ENCODE measurements at regions not wholly inside any gene's neighbourhood (a gene's known extent, or its start where the extent isn't known, plus 50 kb on each side); places are given as distances from the start of the nearest gene placed in this dataset.

DNA sequence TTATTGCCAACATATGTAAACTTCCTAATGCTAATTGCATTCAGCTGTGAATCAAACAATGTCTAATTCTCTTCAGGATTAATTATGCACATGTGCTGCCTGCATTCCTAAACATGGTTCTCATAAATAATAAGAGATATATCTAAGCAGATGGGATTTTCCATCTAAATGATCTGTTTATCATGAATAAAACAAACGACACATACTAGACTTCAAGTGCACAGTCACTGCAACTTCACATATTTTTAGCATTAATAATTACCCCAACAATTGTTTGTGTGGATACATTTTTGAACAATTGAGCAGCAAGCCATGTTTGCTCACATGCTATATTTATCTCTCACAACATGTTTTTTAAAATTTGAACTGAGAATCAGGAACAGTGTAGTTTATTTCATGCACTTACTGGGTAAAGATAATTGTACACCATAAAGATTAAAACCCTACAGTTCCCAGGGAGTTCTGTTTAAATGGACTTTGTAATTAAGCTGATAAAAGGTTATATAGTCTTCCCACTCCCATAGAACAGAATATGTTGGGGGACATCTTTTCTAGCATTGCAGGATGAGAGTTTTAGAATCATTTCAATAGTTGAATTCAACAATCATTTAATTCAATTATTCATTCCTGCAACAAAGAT is 378.5 kb downstream of the MDFIC start (continued):
- TF ChIP-seq CTCF (IDR thresholded peaks at IDR 0.05; ENCODE audit: poor library complexity, severe bottlenecking) (no peak), RAD21 (conservative IDR thresholded peaks at IDR 0.05) (no peak), POLR2AphosphoS5 (IDR thresholded peaks at IDR 0.05) (no peak), SMC3 (conservative IDR thresholded peaks at IDR 0.05; ENCODE audit: poor library complexity) (no peak)

DNA sequence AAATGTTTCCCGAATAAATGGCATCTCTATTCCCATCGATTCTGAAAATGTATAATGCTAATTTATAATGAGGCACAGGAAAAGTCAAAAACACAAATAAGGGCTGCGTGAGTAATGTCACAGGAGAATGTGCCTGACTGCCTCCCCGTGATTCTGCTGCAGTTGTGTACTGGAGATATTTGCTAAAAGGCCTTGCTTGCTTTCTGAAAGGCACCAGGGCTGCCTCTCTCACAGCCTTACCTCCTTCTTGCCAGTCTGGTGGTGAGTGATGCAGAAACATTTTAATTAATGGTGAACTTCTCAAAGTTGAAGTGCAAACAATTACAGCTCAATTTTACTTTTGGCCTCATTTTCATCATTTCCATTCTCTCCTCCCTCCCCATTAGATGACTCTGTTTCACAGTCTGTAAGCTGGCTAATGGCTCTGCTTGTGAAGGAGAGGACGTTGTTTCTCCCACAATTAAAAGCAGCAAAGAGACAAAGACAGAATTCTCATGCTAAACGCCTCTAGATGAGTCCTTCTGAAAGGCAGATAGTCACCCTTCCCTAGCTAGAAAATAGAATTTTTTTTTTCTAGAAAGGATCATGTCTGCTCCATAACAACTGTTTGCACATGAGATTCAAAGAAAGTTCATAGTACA is 377.6 kb downstream of the MDFIC start:
- Histone ChIP-seq H3K4me3 (ENCODE audit: low read length) (no peak overlapping the region), H3K9me3 (ENCODE audit: low read length) (no peaks in the 10 kb centered on the region), H2AFZ (ENCODE audit: low read depth, low read length) (no peak overlapping the region), H3K27me3 (ENCODE audit: insufficient read depth, low read depth, low read length) (no peaks in the 10 kb centered on the region), H4K20me1 (ENCODE audit: insufficient read depth) (no peaks in the 10 kb centered on the region), H3K36me3 (ENCODE audit: insufficient read depth, low read length) (no peaks in the 10 kb centered on the region), H3K4me2 (ENCODE audit: low read length) (no peak overlapping the region), H3K27ac (ENCODE audit: low read length) (no peak overlapping the region), H3K79me2 (replicated peaks; ENCODE audit: insufficient read depth, low read length) (no peaks in the 10 kb centered on the region), H3K9me2 (ENCODE audit: insufficient read depth, low read length) (no peaks in the 10 kb centered on the region), H3K9ac (ENCODE audit: low read length) (no peak overlapping the region), H3F3A (ENCODE audit: insufficient read depth, low read length, poor library complexity, severe bottlenecking) (no peaks in the 10 kb centered on the region)
- no peak for TF ChIP-seq EP300 (conservative IDR thresholded peaks at IDR 0.05; ENCODE audit: poor library complexity, severe bottlenecking)
- no peak for TF ChIP-seq CTCF (IDR thresholded peaks at IDR 0.05; ENCODE audit: poor library complexity, severe bottlenecking)
- TF ChIP-seq REST (IDR thresholded peaks at IDR 0.05; ENCODE audit: borderline replicate concordance) = no peak
- no peak for TF ChIP-seq RAD21 (conservative IDR thresholded peaks at IDR 0.05)

- H3K79me2 ChIP-seq (replicated peaks; ENCODE audit: insufficient read depth, low read length) = no peaks in the 10 kb centered on the region
- no peaks in the 10 kb centered on the region for H4K20me1 ChIP-seq (ENCODE audit: insufficient read depth)
- no peak overlapping the region for H3K4me3 ChIP-seq (ENCODE audit: low read length)
- no peaks in the 10 kb centered on the region for H3F3A ChIP-seq (ENCODE audit: insufficient read depth, low read length, poor library complexity, severe bottlenecking)
- no peaks in the 10 kb centered on the region for H3K27me3 ChIP-seq (ENCODE audit: insufficient read depth, low read depth, low read length)
- H2AFZ ChIP-seq (ENCODE audit: low read depth, low read length) = no peak overlapping the region
- H3K9ac ChIP-seq (ENCODE audit: low read length) = no peak overlapping the region
- no peaks in the 10 kb centered on the region for H3K9me2 ChIP-seq (ENCODE audit: insufficient read depth, low read length)
- no peak overlapping the region for H3K27ac ChIP-seq (ENCODE audit: low read length)
- TF ChIP-seq MXI1 (conservative IDR thresholded peaks at IDR 0.05; ENCODE audit: poor library complexity, severe bottlenecking) = no peak
- TF ChIP-seq EP300 (conservative IDR thresholded peaks at IDR 0.05; ENCODE audit: poor library complexity, severe bottlenecking) = no peak
- no peak for TF ChIP-seq EZH2 (IDR thresholded peaks at IDR 0.05; ENCODE audit: borderline replicate concordance, insufficient read depth, low read length, poor library complexity, severe bottlenecking)
- no peak for TF ChIP-seq REST (IDR thresholded peaks at IDR 0.05; ENCODE audit: borderline replicate concordance)
- TF ChIP-seq RAD21 (conservative IDR thresholded peaks at IDR 0.05) = no peak
- no peak for TF ChIP-seq SMC3 (conservative IDR thresholded peaks at IDR 0.05; ENCODE audit: poor library complexity)
- TF ChIP-seq CTCF (IDR thresholded peaks at IDR 0.05; ENCODE audit: poor library complexity, severe bottlenecking) = no peak
- no peak for TF ChIP-seq POLR2AphosphoS5 (IDR thresholded peaks at IDR 0.05)
- no peak for TF ChIP-seq TAF1 (IDR thresholded peaks at IDR 0.05; ENCODE audit: low read depth)
- no peak overlapping the region for H3K4me2 ChIP-seq (ENCODE audit: low read length)
- no peaks in the 10 kb centered on the region for H3K9me3 ChIP-seq (ENCODE audit: low read length)
- H3K36me3 ChIP-seq (ENCODE audit: insufficient read depth, low read length) = no peaks in the 10 kb centered on the region
Observed at GRCh38 chr7:115297656-115298055, 375.8 kb downstream of the MDFIC start.

All from neural cell (in vitro differentiated cells).